Keratinocyte (primary cell): ENCODE measurements at regions not wholly inside any gene's neighbourhood (a gene's known extent, or its start where the extent isn't known, plus 50 kb on each side); places are given as distances from the start of the nearest gene placed in this dataset.

Source experiments
- DNase-seq: peaks from one replicate; pipeline ENCODE4 v3.0.0-alpha.2; 2011; ENCODE audit warnings: low read depth, missing footprints, low spot score
- FAIRE-seq: peaks from 2 replicates; lab custom pipeline; 2011; peaks lifted over from hg19 to GRCh38; lab: Jason Lieb, UNC
- H2AFZ ChIP-seq: 2 replicates; pipeline ENCODE4 v1.6.0; 2012; ENCODE audit warnings: low read length, control low read depth, inconsistent platforms; ENCODE audit not compliant: control insufficient read depth
- H3K27ac ChIP-seq: 2 replicates; pipeline ENCODE4 v1.5.1; 2011; ENCODE audit warnings: low read length; ENCODE audit not compliant: control insufficient read depth, insufficient read depth
- H3K27me3 ChIP-seq: 3 replicates; pipeline ENCODE4 v1.6.0; 2011; ENCODE audit warnings: low read length; ENCODE audit not compliant: control insufficient read depth, insufficient read depth; ENCODE audit errors: extremely low read depth
- H3K36me3 ChIP-seq, 2 experiments: 2 replicates in 1 of 2; 3 replicates in 1 of 2; pipeline ENCODE4 v1.5.1; 2011; ENCODE audit warnings: low read length in 2 of 2, mild to moderate bottlenecking in 1 of 2; ENCODE audit not compliant: control insufficient read depth in 2 of 2, insufficient read depth in 2 of 2; ENCODE audit errors: extremely low read depth in 1 of 2
- H3K4me1 ChIP-seq: 3 replicates; pipeline ENCODE4 v1.5.1; 2011; ENCODE audit warnings: low read length; ENCODE audit not compliant: control insufficient read depth, insufficient read depth; ENCODE audit errors: extremely low read depth
- H3K4me2 ChIP-seq: 3 replicates; pipeline ENCODE4 v1.6.0; 2011; ENCODE audit warnings: low read depth, low read length; ENCODE audit not compliant: control insufficient read depth, insufficient read depth; ENCODE audit errors: extremely low read depth
- H3K4me3 ChIP-seq, 3 experiments: fragments of 200-600 bp in 1 of 3; sonication (generic) in 1 of 3; 2 replicates in 2 of 3; 3 replicates in 1 of 3; pipeline ENCODE4 v1.5.1; 2011 to 2016; ENCODE audit warnings: low read length in 3 of 3, mild to moderate bottlenecking in 3 of 3, control low read depth in 2 of 3, inconsistent platforms in 1 of 3, low read depth in 1 of 3, mixed read lengths in 1 of 3, mixed run types in 1 of 3, moderate library complexity in 1 of 3; ENCODE audit not compliant: control insufficient read depth in 2 of 3, insufficient read depth in 2 of 3; ENCODE audit errors: extremely low read depth in 1 of 3
- H3K79me2 ChIP-seq: 2 replicates; pipeline ENCODE4 v1.6.0; 2012; ENCODE audit warnings: low read length; ENCODE audit not compliant: control insufficient read depth, insufficient read depth
- H3K9ac ChIP-seq: 3 replicates; pipeline ENCODE4 v1.6.0; 2011; ENCODE audit warnings: low read length; ENCODE audit not compliant: control insufficient read depth, insufficient read depth; ENCODE audit errors: extremely low read depth
- H3K9me1 ChIP-seq: 3 replicates; pipeline ENCODE4 v1.6.0; 2011; ENCODE audit warnings: low read length; ENCODE audit not compliant: control insufficient read depth, insufficient read depth; ENCODE audit errors: extremely low read depth
- H3K9me3 ChIP-seq: 2 replicates; pipeline ENCODE4 v1.5.1; 2012; ENCODE audit warnings: low read depth, low read length; ENCODE audit not compliant: control insufficient read depth
- H4K20me1 ChIP-seq: 3 replicates; pipeline ENCODE4 v1.6.0; 2011; ENCODE audit warnings: low read length; ENCODE audit not compliant: control insufficient read depth, insufficient read depth; ENCODE audit errors: extremely low read depth
- EZH2 ChIP-seq: IDR thresholded peaks from one replicate; pipeline ENCODE4 v1.6.1; 2012; ENCODE audit warnings: inconsistent platforms, mild to moderate bottlenecking, low read length, moderate library complexity
- dilution Hi-C: fragments of 300-500 bp; cut with MboI; formaldehyde crosslinking; loops from one replicate; pipeline ENCODE4 v1.7.0; 2020; ENCODE audit warnings: low sequenced_read_pairs; ENCODE audit not compliant: extremely low pct_ligation_motif_present
- TF ChIP-seq, protein P1 (sequence below), 3 experiments: IDR thresholded peaks in 1 of 3; conservative IDR thresholded peaks in 1 of 3; optimal IDR thresholded peaks in 1 of 3; 2 replicates in 2 of 3; 3 replicates in 1 of 3; pipeline versions ENCODE3 to v1.5.1; 2011; ENCODE audit warnings: low read length in 3 of 3, mild to moderate bottlenecking in 3 of 3, moderate library complexity in 2 of 3, control low read depth in 1 of 3, inconsistent platforms in 1 of 3; ENCODE audit not compliant: insufficient read depth in 2 of 3; ENCODE audit errors: extremely low read depth in 1 of 3

DNA sequence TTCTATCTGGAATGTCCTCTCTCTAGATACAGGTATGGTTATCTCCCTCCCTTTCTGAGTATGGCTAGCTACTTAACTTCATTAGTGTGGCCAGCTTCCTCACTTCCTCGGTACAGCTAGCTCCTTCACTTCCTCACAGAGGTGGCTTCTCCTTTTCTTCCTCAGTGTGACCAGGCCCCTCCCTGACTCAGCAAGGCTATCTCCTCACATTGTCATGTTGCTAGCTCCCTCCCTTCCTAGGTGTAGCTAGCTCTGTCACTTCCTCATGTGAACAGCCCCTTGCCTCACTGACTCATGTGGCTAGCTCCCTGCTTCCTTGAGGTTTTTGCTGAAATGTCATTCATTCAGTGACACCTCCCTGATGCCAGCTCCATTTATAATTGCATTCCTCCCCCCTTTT, 67.3 kb upstream of the DDIT4L start:
- TF ChIP-seq, protein P1, sequence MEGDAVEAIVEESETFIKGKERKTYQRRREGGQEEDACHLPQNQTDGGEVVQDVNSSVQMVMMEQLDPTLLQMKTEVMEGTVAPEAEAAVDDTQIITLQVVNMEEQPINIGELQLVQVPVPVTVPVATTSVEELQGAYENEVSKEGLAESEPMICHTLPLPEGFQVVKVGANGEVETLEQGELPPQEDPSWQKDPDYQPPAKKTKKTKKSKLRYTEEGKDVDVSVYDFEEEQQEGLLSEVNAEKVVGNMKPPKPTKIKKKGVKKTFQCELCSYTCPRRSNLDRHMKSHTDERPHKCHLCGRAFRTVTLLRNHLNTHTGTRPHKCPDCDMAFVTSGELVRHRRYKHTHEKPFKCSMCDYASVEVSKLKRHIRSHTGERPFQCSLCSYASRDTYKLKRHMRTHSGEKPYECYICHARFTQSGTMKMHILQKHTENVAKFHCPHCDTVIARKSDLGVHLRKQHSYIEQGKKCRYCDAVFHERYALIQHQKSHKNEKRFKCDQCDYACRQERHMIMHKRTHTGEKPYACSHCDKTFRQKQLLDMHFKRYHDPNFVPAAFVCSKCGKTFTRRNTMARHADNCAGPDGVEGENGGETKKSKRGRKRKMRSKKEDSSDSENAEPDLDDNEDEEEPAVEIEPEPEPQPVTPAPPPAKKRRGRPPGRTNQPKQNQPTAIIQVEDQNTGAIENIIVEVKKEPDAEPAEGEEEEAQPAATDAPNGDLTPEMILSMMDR (optimal IDR thresholded peaks at IDR 0.05 in 1 of 3, IDR thresholded peaks at IDR 0.05 in 1 of 3, conservative IDR thresholded peaks at IDR 0.05 in 1 of 3; ENCODE audit: extremely low read depth in 1 of 3, insufficient read depth in 2 of 3, low read length in 3 of 3): no peak
- no peak for TF ChIP-seq EZH2
- dilution Hi-C loops: no loop called here
- Histone ChIP-seq H3K79me2 (no peaks in the 10 kb centered on the region), H2AFZ (peak overlapping the region; percentile 52), H3K9ac (no peak overlapping the region), H3K27ac (no peak overlapping the region), H3K9me3 (no peaks in the 10 kb centered on the region), H3K9me1 (no peaks in the 10 kb centered on the region), H3K36me3 (no peaks in the 10 kb centered on the region), H3K4me3 (no peak overlapping the region), H3K4me1 (no peaks in the 10 kb centered on the region), H3K4me2 (no peak overlapping the region), H4K20me1 (no peaks in the 10 kb centered on the region), H3K27me3 (peaks cover 3% of the 10 kb centered on the region)
- DNase-seq (no peak), FAIRE-seq (peak; percentile 32)

DNA sequence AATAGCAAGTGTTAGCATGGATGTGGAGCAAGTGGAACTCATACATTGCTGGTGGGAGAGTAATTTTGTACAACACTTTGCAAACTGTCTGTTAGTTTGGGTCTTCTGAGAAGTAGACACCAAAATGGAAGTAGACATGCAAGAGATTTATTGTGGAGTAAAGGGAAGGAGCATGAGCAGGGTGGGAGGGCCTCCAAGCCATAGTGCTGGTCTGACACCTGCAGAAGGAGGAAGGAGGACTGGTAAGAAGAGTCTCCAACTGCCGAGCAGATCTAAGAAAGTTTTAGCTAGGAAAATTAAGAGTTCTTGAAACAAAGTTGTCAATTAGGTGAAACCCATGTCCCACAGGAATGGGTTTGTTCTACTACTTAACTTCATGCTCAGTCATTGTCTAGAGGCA, 64.0 kb upstream of the DDIT4L start:
- Histone ChIP-seq H3K4me3 (no peak overlapping the region), H3K79me2 (no peaks in the 10 kb centered on the region), H3K4me1 (no peaks in the 10 kb centered on the region), H2AFZ (no peak overlapping the region), H3K36me3 (no peaks in the 10 kb centered on the region), H3K9me1 (no peaks in the 10 kb centered on the region), H3K27ac (no peak overlapping the region), H3K27me3 (peaks cover 3% of the 10 kb centered on the region), H3K9ac (no peak overlapping the region), H3K9me3 (no peaks in the 10 kb centered on the region), H3K4me2 (no peak overlapping the region), H4K20me1 (no peaks in the 10 kb centered on the region)
- no peak for FAIRE-seq
- DNase-seq: no peak
- dilution Hi-C loops: no loop called here
- TF ChIP-seq, protein P1 (optimal IDR thresholded peaks at IDR 0.05 in 1 of 3, IDR thresholded peaks at IDR 0.05 in 1 of 3, conservative IDR thresholded peaks at IDR 0.05 in 1 of 3; ENCODE audit: extremely low read depth in 1 of 3, insufficient read depth in 2 of 3, low read length in 3 of 3): no peak
- TF ChIP-seq EZH2: no peak
